KMS-11 (cell line): ENCODE measurements at regions not wholly inside any gene's neighbourhood (a gene's known extent, or its start where the extent isn't known, plus 50 kb on each side); places are given as distances from the start of the nearest gene placed in this dataset.

Source experiments
- H2AFZ ChIP-seq: fragments of 200-600 bp; sonication (generic); 2 replicates; pipeline ENCODE4 v1.6.1; 2016; ENCODE audit warnings: antibody characterized with exemption, mixed run types, low read depth
- H3K27ac ChIP-seq: fragments of 200-600 bp; sonication (generic); 2 replicates; pipeline ENCODE4 v1.6.1; 2016; ENCODE audit warnings: mild to moderate bottlenecking, mixed run types
- H3K27me3 ChIP-seq: fragments of 200-600 bp; sonication (generic); 2 replicates; pipeline ENCODE4 v1.6.1; 2017; ENCODE audit warnings: mild to moderate bottlenecking, low read depth, mixed run types, moderate library complexity; ENCODE audit not compliant: insufficient read depth
- H3K36me3 ChIP-seq: fragments of 200-600 bp; sonication (generic); 2 replicates; pipeline ENCODE4 v1.6.1; 2017; ENCODE audit warnings: mild to moderate bottlenecking, mixed run types; ENCODE audit not compliant: insufficient read depth
- H3K4me1 ChIP-seq: fragments of 200-600 bp; sonication (generic); 2 replicates; pipeline ENCODE4 v1.6.1; 2016; ENCODE audit warnings: mild to moderate bottlenecking, low read depth, mixed run types; ENCODE audit not compliant: poor library complexity, severe bottlenecking
- H3K4me2 ChIP-seq: fragments of 200-600 bp; sonication (generic); 2 replicates; pipeline ENCODE4 v1.7.0; 2016; ENCODE audit warnings: mild to moderate bottlenecking, mixed run types
- H3K4me3 ChIP-seq: fragments of 200-600 bp; sonication (generic); IDR thresholded peaks from 2 replicates; pipeline ENCODE4 v1.6.1; 2017; ENCODE audit warnings: low read depth, low read length, mixed read lengths; ENCODE audit not compliant: insufficient read depth
- H3K79me2 ChIP-seq: fragments of 200-600 bp; sonication (generic); 2 replicates; pipeline ENCODE4 v1.6.1; 2016; ENCODE audit warnings: low read depth, mixed run types; ENCODE audit not compliant: insufficient read depth
- H3K9ac ChIP-seq: fragments of 200-600 bp; sonication (generic); 2 replicates; pipeline ENCODE4 v1.6.1; 2016; ENCODE audit warnings: mild to moderate bottlenecking, mixed run types
- H4K20me1 ChIP-seq: fragments of 200-600 bp; sonication (generic); 2 replicates; pipeline ENCODE4 v1.6.1; 2016; ENCODE audit warnings: mild to moderate bottlenecking, mixed run types; ENCODE audit not compliant: insufficient read depth
- CTCF ChIP-seq: fragments of 200-600 bp; sonication (generic); conservative IDR thresholded peaks from 2 replicates; pipeline ENCODE4 v1.6.1; 2017; ENCODE audit warnings: low read depth, mild to moderate bottlenecking, antibody characterized with exemption, low read length, moderate library complexity, mixed read lengths

GRCh38 chr10:118401708-118402193, 59.6 kb upstream of the FAM204A start:
- Histone ChIP-seq H3K79me2 (no peaks in the 10 kb centered on the region), H3K27ac (no peak overlapping the region), H3K27me3 (no peaks in the 10 kb centered on the region), H3K36me3 (no peaks in the 10 kb centered on the region), H4K20me1 (no peaks in the 10 kb centered on the region), H3K9ac (no peak overlapping the region), H3K4me2 (no peak overlapping the region), H3K4me1 (no peaks in the 10 kb centered on the region), H3K4me3 (no peak overlapping the region), H2AFZ (no peak overlapping the region)
- no peak for TF ChIP-seq CTCF

GRCh38 chr10:118397391-118397790, 55.3 kb upstream of the FAM204A start:
- H3K9ac ChIP-seq, result no peak overlapping the region

GRCh38 chr10:118395947-118396346, 53.8 kb upstream of the FAM204A start:
- no peak for TF ChIP-seq CTCF
- Histone ChIP-seq H3K36me3 (no peaks in the 10 kb centered on the region), H3K79me2 (no peaks in the 10 kb centered on the region), H3K27ac (no peak overlapping the region), H3K9ac (no peak overlapping the region), H3K4me2 (no peak overlapping the region), H3K4me3 (no peak overlapping the region), H3K27me3 (no peaks in the 10 kb centered on the region), H2AFZ (no peak overlapping the region), H4K20me1 (no peaks in the 10 kb centered on the region), H3K4me1 (no peaks in the 10 kb centered on the region)

More at GRCh38 chr10:118397391-118397790, 55.3 kb upstream of the FAM204A start:
- Histone ChIP-seq H3K4me1 (no peaks in the 10 kb centered on the region), H3K79me2 (no peaks in the 10 kb centered on the region), H3K4me3 (no peak overlapping the region), H3K36me3 (no peaks in the 10 kb centered on the region), H4K20me1 (no peaks in the 10 kb centered on the region), H3K27ac (no peak overlapping the region), H3K4me2 (no peak overlapping the region), H3K27me3 (no peaks in the 10 kb centered on the region), H2AFZ (no peak overlapping the region)
- TF ChIP-seq CTCF, result no peak

- H3K27ac ChIP-seq, result no peak overlapping the region
- no peaks in the 10 kb centered on the region for H3K4me1 ChIP-seq
- no peaks in the 10 kb centered on the region for H4K20me1 ChIP-seq
- H3K27me3 ChIP-seq, result no peaks in the 10 kb centered on the region
- H3K4me3 ChIP-seq, result no peak overlapping the region
- no peaks in the 10 kb centered on the region for H3K36me3 ChIP-seq
- no peaks in the 10 kb centered on the region for H3K79me2 ChIP-seq
- peak overlapping the region; percentile 20; the same call in 1 of the 2 replicates for H2AFZ ChIP-seq
- no peak overlapping the region for H3K9ac ChIP-seq
- no peak for TF ChIP-seq CTCF
- no peak overlapping the region for H3K4me2 ChIP-seq
These were observed 52.4 kb upstream of the FAM204A start for GRCh38 chr10:118394301-118395200.
